ENCODE measurements at regions not wholly inside any gene's neighbourhood (a gene's known extent, or its start where the extent isn't known, plus 50 kb on each side); places are given as distances from the start of the nearest gene placed in this dataset.

DNA sequence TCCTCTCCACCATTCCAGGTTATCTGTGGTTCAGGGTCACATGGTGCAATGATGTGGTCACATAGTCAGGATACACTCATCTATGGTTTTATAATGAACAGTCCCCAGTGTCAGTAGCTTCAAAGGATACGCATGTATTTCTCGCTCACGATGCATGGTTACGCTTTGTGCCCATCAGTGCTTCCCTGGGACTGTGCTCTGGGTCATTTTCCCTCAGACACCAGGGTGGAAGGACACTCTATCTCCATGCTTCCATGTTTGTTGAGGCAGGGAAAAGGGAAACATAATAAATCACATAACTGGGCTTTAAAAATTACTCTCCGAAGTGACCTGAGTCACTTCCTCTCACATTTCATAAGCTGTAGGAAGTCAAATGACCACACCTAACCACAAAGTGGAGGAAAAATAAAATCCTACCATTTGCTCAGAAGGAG, 394.8 kb upstream of the NOX3 start:
- ATAC-seq (peak; percentile 96), DNase-seq (ENCODE audit: low read depth, low spot score) (peak; percentile 74)
- RAD21 ChIA-PET (ENCODE audit: low non-redundant PET in 1 of 2, low total read pairs in 2 of 2, uncharacterized antibody in 2 of 2, unreplicated experiment in 2 of 2) = no interaction called here
- intact Hi-C loops (cut with micrococcal nuclease) = no loop called here
- H3K27me3 ChIP-seq (ENCODE audit: insufficient read depth, low read length) = no peaks in the 10 kb centered on the region
- H2AFZ ChIP-seq (ENCODE audit: low read depth, low read length, poor library complexity, severe bottlenecking) = peak overlapping the region; percentile 79
- H3K4me2 ChIP-seq (ENCODE audit: low read length) = peak overlapping the region; percentile 59
- no TSS peak for BruUV-seq (replicated peaks)
- H4K20me1 ChIP-seq (ENCODE audit: insufficient read depth) = no peaks in the 10 kb centered on the region
- no peak overlapping the region for H3K9ac ChIP-seq (ENCODE audit: low read length)
- peak overlapping the region; percentile 36 for H3K27ac ChIP-seq (ENCODE audit: low read depth, low read length)
- peaks cover 12 to 21% of the 10 kb centered on the region in 2 experiments; a peak in 3 of 4 replicates for H3K4me1 ChIP-seq (ENCODE audit: control insufficient read depth in 1 of 2, insufficient read depth in 2 of 2, low read length in 2 of 2)
- H3K9me3 ChIP-seq (ENCODE audit: control insufficient read depth in 1 of 2, insufficient read depth in 1 of 2, low read depth in 1 of 2, low read length in 2 of 2) = no peaks in the 10 kb centered on the region
- peak overlapping the region in 1 of 2 experiments; percentile 7; a peak in 2 of 4 replicates for H3K4me3 ChIP-seq (replicated peaks in 1 of 2; ENCODE audit: low read depth in 1 of 2, low read length in 2 of 2)
- H3K9me2 ChIP-seq (ENCODE audit: insufficient read depth) = no peaks in the 10 kb centered on the region
- CTCF ChIA-PET = no interaction called here
- POLR2A ChIA-PET = no interaction called here
- H3K79me2 ChIP-seq (ENCODE audit: insufficient read depth, low read length) = no peaks in the 10 kb centered on the region
- TF ChIP-seq, protein P1, sequence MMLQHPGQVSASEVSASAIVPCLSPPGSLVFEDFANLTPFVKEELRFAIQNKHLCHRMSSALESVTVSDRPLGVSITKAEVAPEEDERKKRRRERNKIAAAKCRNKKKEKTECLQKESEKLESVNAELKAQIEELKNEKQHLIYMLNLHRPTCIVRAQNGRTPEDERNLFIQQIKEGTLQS (IDR thresholded peaks at IDR 0.05) = peak; percentile 22; the same call in 1 of the 2 replicates
- TF ChIP-seq, protein P2, sequence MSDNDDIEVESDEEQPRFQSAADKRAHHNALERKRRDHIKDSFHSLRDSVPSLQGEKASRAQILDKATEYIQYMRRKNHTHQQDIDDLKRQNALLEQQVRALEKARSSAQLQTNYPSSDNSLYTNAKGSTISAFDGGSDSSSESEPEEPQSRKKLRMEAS (IDR thresholded peaks at IDR 0.05) = peak; percentile 77
- TF ChIP-seq SP1 (IDR thresholded peaks at IDR 0.05; ENCODE audit: low read depth) (peak; percentile 81), JUND (IDR thresholded peaks at IDR 0.05) (peak; percentile 75), SIN3A (IDR thresholded peaks at IDR 0.05; ENCODE audit: low read depth) (peak; percentile 61; the same call in 1 of the 2 replicates), TCF7L2 (IDR thresholded peaks at IDR 0.05; ENCODE audit: borderline replicate concordance, extremely low read depth, insufficient read depth, insufficient read length) (no peak), CBX3 (IDR thresholded peaks at IDR 0.05; ENCODE audit: low read depth) (peak; percentile 91), RAD21 (IDR thresholded peaks at IDR 0.05; ENCODE audit: low read depth) (peak; percentile 12), FOSL1 (IDR thresholded peaks at IDR 0.05; ENCODE audit: low read depth) (peak; percentile 83), CEBPB (IDR thresholded peaks at IDR 0.05; ENCODE audit: low read depth) (peak; percentile 86), ZFX (IDR thresholded peaks at IDR 0.05) (no peak), YY1 (IDR thresholded peaks at IDR 0.05; ENCODE audit: extremely low read depth, insufficient replicate concordance, low read depth, low read length) (peak; percentile 5), ZNF274 (IDR thresholded peaks at IDR 0.05; ENCODE audit: low read depth, low read length) (no peak)
- H3K36me3 ChIP-seq (ENCODE audit: control insufficient read depth in 1 of 2, insufficient read depth in 2 of 2, low read length in 2 of 2) = no peaks in the 10 kb centered on the region
